GM19035 (cell line): ENCODE measurements at regions not wholly inside any gene's neighbourhood (a gene's known extent, or its start where the extent isn't known, plus 50 kb on each side); places are given as distances from the start of the nearest gene placed in this dataset.

Source experiments
- ATAC-seq: cut with Tn5 transposase; IDR thresholded peaks from one replicate; pipeline ENCODE4 v1.9.1; 2021; ENCODE audit not compliant: unreplicated experiment

DNA sequence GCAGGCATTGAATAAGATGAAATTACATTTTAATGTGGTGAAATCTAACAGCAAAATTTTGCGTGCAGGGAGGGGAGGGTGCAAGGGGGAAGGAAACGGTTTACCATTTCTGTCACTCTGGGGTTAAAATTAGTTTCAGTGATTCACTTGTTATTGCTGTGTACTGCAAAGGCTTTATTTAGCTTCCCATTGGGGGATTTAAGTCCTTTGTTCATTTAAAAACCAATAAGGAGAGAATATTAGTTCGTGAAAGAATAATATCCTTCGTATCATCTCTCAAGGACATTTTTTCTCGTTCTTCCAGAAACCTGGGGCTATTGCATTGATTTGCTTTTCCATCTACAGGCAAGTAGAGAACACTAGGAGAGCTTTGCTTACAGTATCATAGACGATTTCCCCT lies 667.8 kb upstream of the RGMB start:
- ATAC-seq: no peak

DNA sequence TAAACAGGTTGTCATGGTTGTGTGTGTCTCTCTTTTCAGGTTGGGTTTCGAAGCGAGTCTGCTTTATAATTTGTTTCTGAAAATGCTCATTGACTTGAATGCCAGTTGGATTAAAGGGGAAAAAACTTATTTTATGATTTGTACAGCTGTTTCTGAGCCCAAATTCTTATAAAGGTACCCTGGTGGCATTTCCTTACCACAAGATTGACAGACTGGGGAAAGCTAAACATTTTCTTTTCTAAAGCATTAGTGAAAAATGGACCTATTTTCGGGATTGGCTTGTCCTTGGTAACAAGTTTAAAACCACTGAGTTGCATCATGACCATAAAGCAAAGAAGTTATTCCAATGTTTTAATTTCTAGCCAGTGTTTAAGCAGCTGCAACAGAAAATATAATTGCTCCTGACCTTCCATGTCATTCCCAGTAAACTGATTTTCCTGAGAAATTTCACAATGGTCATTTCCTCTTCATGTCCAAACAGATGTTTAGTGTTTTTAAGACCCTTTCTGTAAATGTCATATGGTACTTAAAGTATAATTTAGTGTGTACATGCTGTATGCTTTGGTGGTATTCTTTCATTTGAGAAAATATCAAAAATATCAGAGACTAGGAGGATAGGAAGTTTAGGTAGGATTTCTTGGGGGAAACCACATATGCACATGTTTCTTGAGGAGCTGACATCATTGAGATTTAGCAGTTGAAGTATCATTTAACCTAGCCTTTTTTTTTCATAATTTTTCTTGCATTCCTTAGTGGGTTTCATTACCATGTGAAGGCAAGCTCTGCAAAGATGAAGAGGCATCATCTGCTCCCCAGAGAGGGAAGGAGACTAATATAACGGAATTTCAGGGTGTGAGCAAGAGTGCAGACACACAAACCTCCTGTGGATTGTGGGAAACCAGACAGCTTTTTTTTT lies 667.1 kb upstream of the RGMB start:
- no peak for ATAC-seq

DNA sequence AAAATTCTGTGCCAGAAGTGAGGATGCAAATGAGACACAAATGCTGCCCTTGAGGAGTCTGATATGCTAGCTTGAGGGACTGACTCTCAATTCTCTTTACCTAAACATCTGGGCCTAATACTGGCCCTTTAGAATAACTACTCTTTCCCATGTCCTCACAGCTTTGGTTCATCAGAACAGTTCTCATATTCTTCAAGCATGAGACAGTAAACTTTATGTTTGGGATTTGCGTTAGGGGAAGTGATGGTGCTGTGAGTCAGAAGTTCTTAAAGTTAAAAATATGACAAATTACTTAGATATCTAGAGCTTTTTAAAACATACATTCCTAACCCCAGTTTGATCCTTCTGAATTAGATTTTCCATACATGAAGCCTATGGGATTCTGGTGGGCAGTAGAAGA lies 665.0 kb upstream of the RGMB start:
- ATAC-seq: no peak

DNA sequence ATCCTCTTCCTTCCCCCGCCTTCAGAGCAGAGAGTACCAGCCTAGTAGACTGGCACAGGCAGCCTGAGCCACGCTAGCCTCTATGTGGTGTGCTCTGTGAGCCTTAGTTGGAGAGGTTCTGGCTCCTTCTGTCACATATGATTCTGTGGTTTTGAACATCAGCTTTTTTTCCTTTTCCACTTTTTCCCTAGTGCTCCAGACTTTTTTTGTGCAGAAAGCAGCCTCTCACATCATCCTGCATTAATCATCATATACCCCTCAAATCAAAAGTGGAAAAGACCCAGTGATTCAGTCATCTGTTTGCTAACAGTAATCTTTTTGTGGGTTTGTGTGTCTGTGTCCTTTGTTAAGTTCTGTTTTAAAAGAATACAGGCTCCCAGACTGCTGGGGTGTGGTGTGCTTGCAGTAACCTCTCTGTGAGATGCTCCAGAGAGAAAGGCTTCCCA lies 663.9 kb upstream of the RGMB start:
- ATAC-seq: no peak

DNA sequence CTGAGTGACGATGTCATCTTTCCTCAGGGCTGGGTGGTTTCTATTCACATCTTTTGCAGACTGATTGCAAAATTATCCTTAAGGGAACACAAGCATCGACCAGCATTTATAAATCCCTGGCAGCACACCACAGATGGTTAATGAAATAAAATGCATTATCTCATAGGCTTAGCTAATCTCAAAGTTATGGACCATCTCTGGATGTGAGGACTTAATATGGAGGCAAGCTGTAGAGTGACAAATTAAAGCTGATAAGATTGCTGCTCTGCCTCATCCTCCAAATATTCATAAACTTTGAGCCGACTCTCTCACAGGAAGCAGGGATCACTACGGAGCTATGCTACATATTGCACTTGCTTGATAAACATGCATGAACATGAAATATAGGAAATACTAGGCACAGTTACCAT lies 663.2 kb upstream of the RGMB start:
- no peak for ATAC-seq

DNA sequence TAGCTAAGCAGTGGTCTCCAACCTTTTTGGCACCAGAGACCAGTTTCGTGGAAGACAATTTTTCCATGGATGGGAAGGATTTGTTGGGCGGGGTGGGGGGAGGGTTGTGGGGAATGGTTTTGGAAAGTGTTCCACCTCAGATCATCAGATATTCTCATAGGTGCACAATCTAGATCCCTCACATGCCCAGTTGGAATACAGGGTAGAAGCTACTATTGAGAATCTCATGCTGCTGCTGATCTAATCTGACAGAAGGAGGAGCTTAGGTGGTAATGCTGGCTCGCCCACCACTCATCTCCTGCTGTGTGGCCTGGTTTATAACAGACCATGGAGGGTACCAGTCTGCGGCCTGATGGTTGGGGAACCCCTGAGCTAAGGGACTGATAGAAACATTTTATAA lies 662.7 kb upstream of the RGMB start:
- no peak for ATAC-seq

DNA sequence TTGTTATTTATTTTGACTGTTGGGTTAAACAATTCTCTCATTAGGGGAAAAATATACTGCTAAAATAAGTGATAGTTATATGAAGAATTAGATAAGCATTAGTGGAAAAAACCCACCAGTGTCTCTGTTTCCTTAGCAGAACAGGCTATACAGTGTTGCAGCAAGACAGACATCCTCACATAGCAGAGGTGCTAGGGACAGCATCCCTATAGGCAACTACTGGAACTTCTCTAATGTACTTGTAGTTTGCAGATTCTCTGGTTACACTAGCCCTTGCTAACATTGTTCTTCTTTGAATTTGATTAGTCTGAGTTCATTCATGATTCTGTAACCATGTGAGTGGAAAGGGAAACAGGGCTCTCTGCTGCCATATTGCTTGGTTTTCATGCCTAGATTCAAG lies 661.8 kb upstream of the RGMB start:
- no peak for ATAC-seq

DNA sequence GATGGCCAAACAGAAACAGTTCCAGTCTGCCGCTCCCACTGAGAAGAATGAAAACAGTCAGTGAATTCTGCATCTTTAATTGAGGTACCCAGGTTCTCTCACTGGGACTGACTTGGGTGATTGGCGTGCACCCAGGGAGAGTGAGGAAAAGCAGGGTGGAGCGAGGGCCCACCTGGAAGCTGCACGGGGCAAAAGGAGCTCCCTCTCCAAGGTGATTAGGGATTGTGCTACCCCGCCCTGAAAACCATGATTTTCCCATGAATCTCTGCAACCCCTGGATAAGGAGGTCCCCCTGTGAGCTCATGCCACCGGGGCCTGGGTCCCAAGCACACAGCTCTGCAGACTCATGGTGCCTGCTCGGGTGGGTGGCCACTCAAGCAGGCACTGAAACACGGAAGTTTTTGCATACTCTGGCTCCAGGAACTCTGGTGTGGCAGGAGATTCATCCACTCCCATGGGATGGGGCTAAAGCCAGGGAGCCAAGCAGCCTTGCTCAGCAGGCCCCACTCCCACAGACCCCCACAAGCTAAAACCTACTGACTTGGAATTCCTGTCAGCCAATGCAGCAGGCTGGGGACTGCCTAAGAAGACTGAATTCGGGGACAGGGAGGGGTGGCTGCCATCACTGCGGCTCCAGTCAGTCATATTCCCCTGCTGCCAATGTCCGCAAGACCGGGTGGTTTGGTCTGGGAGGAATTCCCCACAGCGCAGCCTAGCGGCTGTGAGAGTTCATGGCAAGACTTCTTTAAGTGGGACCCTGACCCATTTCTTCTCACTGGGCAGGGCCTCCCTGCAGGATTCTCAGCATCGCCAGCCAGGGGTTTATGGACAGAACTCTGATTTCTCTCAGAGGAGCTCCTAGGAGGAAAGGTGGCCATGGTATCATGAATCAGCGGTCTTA lies 652.2 kb upstream of the RGMB start:
- no peak for ATAC-seq

DNA sequence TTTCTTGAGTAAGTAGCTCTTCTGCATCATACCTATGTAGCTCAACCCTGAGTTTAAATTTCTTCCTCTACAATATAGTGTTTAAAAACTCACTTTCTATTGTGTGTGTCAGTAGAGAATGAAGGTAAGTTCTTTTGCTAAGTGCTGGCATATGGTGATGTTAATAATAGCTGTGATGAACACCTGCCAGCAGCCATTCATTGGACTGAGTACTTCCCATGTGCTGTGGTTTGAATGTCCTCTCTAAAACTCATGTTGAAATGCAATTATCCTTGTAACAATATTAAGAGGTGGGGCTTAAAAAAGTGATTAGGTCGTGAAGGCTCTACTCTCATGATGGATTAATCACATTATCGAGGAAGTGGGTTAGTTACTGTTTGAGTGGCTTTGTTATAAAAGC lies 645.2 kb upstream of the RGMB start:
- no peak for ATAC-seq

DNA sequence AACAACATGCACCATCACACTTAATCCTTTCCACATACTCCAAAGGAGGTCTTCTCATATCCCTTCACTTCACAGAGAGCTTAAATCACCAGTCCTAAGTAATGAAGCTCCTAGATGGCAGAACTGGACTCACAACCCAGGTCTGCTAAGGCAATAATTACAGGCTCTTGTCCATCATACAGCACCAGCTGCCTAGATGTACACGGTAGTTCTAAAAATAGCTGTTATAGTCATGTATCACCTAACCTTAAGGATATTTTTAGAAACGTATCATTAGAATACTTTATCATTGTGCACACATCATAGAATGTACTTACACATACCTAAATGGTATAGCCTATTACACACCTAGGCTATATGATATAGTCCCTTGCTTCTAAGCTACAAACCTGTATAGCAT lies 644.6 kb upstream of the RGMB start:
- no peak for ATAC-seq

DNA sequence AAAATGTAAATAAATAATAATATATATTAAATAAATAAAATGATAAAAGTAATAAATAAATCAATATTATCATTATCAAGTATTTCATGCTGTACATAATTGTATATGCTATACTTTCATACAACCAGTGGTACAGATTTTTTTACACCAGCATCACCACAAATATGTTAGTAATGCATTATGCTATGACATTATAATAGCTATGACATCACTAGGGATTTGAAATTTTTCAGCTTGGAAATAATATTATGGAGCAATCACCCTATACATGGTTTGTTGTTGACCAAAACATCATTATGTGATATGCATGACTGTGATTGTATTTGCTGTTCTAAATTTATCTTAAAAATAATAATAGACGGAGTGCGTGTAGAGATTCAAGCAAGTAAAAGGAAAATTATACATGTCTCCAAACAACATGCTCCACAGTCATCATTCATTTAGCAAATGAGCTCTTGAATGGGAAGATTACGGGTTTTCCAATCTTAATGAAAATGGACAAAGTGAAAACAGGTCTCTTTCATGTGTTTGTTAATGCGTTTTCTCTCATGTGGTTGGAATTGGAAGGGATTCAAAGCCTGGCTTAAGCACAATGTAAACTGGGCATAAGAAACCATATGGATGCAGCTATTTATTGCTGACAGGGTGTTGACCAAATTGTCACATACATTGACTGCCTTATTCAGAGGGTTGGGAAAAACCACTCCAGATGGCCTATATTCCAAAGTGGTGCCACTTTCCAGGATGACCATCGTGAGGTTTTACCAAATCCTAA lies 643.0 kb upstream of the RGMB start:
- ATAC-seq: no peak

DNA sequence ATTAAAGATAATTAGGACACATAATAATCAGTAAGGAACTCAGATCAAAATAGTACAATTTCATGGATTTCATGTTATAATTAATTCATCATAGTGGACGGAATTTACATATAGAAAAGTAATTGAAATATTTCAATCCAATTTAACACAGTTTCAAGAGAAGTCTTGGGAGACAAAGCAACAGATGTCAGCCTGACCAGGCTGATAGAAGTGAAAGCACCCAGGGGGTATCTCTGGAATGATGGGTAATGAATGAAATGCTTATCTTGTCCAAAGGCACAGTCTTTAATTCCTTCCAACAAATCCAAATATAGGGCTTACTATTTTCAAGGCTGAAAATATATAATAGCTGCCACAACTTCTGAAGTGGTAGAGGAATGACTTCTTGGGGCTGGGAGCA lies 629.3 kb upstream of the RGMB start:
- no peak for ATAC-seq

DNA sequence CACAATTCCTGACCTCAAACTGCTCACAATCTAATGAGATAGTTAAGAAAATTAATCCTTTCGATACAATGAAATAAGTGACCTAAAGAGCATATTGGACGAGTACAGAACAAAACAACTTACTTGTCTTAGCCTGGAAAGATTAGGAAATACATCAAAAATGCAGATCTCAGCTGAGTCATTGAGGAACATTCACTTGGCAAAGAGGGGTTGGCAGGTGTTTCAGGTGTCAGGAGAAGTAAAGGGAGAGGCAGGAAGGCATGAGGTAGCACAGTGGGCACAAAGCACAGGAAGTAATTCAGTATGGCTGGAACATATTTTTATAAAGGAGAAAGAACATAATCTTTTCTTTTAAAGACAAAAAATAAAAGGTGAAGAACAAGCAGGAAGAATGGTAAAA lies 628.8 kb upstream of the RGMB start:
- no peak for ATAC-seq

DNA sequence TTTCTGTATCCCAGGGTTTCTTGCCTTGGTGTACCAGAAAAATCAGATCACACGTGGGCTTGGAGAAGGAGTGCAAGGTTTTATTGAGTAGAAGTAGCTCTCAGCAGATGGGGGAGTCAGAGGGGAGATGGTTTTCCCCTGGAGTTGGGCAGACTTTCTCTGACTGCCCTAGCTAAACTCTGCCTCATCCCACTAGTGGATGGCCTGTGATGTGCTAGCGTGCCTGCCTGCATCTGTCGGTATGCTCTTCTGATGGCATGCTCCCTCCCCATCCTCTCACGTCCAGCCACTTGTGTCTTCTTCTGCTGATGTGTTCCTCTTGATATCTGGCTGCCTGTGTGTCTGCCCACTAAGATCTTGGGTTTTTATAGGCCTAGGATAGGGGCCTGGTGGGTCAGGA lies 616.1 kb upstream of the RGMB start:
- ATAC-seq: no peak

DNA sequence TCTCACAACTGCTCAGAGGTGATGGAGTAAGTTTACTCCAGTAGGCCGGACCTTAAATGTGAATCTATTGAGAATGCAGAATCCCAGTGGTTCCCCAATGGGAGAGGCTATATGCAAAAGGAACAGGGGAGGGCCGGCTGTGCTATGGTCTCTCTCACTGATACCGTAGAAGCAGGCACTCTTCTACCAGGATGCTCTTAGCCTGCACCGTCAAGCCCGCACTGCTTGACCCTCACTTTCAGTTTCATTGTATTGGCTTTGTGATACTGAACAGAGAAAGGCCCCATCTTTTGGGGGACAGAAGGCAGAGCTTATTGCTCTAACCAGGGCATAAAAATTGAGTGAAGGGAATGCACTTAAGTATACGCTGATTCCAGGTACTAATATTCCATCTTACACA lies 615.0 kb upstream of the RGMB start:
- no peak for ATAC-seq

DNA sequence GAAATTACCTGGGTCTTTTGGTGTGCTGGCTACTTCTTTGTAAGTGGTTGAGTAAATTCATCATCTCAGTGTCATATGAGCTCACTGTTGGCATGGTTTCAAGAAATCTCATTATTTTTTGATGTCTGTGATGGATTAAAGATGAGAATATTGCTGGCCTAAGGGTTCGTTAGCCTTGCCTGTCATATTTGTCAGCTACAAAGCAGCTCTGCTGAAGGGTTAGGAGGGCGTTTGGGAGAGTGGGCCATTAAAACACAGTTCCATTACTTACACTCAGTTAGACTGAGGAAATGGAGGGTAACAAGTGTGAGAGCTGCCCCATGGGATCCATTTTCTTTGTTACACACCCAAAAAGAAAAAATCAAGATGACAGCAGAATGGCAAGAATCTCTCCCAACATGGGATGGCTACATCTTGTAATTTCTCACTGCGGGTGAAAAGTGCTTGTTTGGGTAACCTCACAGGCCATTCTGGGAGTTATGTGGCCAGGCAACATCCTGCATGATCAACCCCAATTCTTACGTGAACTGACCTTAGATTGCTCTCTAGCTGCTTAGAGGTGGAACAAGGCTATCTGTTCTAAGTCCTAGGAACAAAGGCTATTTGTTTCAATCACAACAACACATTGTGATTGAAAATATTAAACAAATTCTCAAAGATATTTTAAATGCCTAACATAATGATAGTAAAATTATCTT lies 609.5 kb upstream of the RGMB start:
- ATAC-seq: no peak

DNA sequence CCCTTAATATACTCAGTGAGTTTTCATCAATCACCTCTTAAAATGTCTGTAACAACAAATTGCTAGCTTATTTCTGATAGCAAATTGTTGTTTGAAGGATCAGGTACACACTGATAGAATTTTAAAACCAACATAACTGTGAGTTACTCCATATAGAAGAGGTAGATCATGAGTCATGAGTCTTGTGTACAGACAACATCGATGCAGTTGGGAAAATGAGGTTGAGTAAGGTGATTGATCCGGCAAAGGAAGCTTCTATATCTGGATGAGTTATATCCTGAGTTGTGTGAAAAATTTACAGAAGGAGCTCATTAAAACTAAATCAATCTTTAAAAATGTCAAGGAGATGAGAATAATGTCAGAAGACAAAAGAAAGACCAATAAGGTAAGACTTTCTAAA lies 604.6 kb upstream of the RGMB start:
- no peak for ATAC-seq

DNA sequence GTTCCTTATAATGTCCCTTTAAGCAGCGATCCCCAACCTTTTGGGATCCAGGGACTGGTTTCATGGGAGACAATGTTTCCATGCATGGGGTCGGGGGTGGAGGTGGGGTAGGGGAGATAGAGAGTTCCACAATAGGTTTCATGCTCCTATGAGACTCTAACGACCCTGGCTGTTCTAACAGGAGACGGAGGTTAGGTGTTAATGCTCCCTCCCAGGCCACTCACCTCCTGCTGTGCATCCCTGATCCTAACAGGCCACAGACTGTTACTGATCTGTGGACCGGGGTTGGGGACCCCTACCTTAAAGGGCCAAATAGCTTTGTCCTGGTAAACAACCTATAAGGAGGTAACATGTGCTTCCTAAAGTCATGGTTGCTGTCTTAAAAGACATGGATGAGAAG lies 602.5 kb upstream of the RGMB start:
- no peak for ATAC-seq

DNA sequence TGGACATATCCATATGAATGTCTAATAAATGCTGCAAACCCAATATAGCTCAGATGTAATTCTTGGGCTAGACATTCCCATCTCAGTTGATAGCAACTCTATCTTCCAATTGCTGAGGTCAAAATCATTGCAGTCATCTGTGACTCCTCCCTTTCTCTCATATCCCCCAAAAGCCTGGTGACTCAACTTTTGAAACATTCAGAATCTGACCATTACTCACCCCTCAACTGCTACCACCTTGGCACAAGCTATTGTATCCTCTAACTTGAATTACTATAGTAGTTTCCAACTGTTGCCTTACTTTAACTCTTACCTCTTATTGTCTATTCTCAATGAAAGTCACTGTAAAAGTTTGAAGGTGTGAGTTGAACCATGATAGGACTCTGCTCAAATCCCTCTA lies 600.1 kb upstream of the RGMB start:
- ATAC-seq: no peak

DNA sequence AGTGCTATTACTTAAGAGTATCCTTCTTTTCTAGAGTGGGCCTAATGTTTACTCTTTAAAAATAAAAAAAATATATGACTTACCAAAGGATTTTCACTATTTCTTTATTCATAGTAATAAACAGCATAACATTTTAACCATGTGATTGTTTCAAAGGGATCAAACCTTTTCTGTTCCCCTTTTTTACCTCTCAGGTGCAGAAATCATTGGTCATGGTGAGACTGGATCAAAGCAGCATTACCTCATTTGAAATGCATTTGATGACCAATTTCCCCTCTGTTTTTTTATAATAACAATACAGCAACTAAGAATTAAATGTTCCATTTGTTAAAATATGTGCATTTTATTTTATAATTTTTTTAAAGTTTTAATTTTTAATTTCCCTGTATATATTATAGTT lies 598.0 kb upstream of the RGMB start:
- no peak for ATAC-seq
